ENCODE measurements at regions not wholly inside any gene's neighbourhood (a gene's known extent, or its start where the extent isn't known, plus 50 kb on each side); places are given as distances from the start of the nearest gene placed in this dataset.

DNA sequence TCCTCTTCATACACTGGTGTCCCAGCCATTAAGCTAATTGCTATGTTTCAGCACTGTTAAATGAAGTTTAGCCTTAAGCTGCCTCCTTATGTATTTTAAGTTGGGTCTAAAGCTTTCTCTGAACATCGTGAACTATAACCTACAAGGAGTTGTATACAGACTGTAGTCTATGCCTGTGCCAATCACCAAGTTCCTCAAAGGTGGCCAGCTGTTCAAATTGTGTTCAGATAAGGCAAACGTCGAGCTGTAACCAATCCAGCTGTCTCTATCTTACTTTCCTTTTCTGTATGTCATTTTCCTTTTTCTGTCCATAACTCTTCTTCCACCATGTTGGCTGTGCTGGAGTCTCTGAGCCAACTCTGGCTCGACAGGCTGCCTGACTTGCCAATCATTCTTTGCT, 199.6 kb downstream of the OGFRL1 start:
- no peak overlapping the region for H3K4me3 ChIP-seq (ENCODE audit: control insufficient read depth, low read depth, low read length)
- DNase-seq (ENCODE audit: low read depth), result no peak
- TF ChIP-seq, protein P1, sequence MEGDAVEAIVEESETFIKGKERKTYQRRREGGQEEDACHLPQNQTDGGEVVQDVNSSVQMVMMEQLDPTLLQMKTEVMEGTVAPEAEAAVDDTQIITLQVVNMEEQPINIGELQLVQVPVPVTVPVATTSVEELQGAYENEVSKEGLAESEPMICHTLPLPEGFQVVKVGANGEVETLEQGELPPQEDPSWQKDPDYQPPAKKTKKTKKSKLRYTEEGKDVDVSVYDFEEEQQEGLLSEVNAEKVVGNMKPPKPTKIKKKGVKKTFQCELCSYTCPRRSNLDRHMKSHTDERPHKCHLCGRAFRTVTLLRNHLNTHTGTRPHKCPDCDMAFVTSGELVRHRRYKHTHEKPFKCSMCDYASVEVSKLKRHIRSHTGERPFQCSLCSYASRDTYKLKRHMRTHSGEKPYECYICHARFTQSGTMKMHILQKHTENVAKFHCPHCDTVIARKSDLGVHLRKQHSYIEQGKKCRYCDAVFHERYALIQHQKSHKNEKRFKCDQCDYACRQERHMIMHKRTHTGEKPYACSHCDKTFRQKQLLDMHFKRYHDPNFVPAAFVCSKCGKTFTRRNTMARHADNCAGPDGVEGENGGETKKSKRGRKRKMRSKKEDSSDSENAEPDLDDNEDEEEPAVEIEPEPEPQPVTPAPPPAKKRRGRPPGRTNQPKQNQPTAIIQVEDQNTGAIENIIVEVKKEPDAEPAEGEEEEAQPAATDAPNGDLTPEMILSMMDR (IDR thresholded peaks at IDR 0.05; ENCODE audit: control insufficient read depth, insufficient read depth, low read depth, low read length, missing control alignments), result no peak

DNA sequence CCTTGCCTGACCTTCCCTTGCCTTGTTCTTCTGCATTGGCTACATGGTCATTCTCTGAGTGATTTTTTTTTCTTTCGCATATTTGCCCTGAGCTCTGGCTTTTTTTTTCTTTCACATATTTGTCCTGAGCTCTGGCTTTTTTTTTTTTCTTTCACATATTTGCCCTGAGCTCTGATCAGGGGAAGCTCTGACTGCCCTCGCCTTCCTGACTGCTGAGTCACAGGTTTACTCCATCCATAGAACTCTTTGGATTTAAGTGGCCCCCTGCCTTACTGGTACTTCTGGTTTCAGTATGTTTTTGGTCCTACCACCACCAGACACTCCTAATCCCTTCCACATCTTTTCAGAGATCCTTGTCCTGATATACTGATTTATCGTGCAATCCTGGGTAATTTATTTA, 201.1 kb downstream of the OGFRL1 start:
- peak; percentile 69 for DNase-seq (ENCODE audit: low read depth)
- TF ChIP-seq, protein P1 (IDR thresholded peaks at IDR 0.05; ENCODE audit: control insufficient read depth, insufficient read depth, low read depth, low read length, missing control alignments), result no peak
- H3K4me3 ChIP-seq (ENCODE audit: control insufficient read depth, low read depth, low read length), result no peak overlapping the region

DNA sequence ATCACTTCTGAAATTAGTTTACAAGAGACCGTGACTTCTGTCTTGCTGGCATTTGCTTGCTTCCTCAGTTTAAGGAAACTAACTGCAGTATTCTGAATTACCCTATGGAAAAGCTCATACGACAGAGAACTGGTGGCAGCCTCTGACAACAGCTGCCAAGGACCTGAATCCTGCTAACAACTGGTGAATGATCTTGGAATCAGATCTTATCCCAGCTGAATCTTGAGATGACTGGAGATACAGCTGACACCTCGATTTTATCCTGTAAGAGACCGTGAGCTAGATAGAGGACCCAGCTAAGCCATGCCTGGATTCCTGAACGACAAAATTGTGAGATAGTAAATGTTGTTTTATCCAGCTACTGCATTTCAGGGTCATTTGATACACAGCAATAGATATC, 202.3 kb downstream of the OGFRL1 start:
- TF ChIP-seq, protein P1 (IDR thresholded peaks at IDR 0.05; ENCODE audit: control insufficient read depth, insufficient read depth, low read depth, low read length, missing control alignments), result no peak
- no peak for DNase-seq (ENCODE audit: low read depth)
- no peak overlapping the region for H3K4me3 ChIP-seq (ENCODE audit: control insufficient read depth, low read depth, low read length)

DNA sequence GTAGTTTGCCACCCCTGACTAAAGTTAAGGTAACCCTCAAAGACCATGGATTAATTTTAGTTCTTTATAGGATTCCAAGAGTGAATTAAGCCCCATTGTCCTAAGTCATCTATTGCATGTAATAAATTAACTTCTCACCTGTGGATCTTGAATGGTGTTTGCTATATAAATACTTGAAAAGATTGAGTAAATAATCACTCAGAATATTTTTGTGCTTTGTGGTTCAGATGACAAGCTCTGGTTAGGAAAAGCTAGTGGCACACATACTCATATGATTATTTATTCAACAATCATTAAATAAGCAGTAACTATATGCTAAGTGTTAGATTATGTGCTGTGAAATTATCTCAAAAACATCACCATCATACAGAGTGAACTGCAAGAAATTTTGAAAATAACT, 203.2 kb downstream of the OGFRL1 start:
- TF ChIP-seq, protein P1 (IDR thresholded peaks at IDR 0.05; ENCODE audit: control insufficient read depth, insufficient read depth, low read depth, low read length, missing control alignments), result no peak
- no peak for DNase-seq (ENCODE audit: low read depth)
- H3K4me3 ChIP-seq (ENCODE audit: control insufficient read depth, low read depth, low read length), result no peak overlapping the region

DNA sequence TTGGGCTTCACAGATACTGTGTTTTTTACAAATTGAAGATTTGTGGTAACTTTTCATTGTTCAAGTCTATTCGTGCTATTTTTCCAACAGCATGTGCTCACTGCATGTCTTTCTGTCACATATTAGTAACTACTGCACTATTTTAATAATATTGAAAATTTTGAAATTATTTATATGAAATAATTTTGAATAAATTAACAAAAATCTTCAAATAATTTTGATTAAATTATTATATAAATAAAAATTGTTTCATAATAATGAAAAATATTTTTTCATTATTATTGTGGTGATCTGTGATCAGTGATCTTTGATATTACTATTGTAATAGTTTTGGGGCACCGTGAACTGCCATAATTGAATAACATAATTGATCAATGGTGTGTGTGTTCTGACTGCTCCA, 204.1 kb downstream of the OGFRL1 start:
- no peak overlapping the region for H3K4me3 ChIP-seq (ENCODE audit: control insufficient read depth, low read depth, low read length)
- TF ChIP-seq, protein P1 (IDR thresholded peaks at IDR 0.05; ENCODE audit: control insufficient read depth, insufficient read depth, low read depth, low read length, missing control alignments), result no peak
- DNase-seq (ENCODE audit: low read depth), result no peak

DNA sequence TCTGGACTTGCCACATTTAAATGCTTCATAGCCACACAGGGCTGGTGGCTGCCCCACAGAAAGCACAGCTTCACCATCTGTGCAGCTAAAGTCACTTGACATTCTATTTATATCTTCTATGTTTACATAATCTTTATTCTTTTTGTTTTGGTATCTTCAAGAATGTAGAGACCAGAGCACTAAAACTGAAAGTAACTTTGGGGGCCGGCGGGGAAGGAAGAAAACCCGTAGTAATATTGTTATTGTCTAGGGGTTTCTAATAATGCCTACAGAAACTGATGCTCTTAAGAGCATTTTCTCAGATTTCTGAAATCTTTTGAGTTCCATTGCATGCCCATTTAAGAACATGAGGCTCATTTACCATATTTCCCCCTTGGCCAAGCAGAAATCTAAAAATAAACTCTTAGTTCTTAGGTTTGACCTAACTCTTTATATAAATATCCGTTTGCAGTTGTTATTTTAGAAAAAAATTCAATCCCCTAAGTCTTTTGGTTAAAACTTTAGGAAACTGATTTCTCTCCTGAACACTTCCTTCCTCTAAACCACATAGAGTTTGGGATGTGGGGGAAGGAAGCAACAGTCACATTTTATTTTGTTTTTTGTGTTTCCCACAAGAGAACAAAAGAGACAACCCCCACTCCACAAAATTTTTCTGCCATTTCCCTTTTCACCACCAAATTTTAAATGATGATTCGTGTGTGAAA, 207.6 kb downstream of the OGFRL1 start:
- no peak for DNase-seq (ENCODE audit: low read depth)
- TF ChIP-seq, protein P1 (IDR thresholded peaks at IDR 0.05; ENCODE audit: control insufficient read depth, insufficient read depth, low read depth, low read length, missing control alignments), result no peak
- H3K4me3 ChIP-seq (ENCODE audit: control insufficient read depth, low read depth, low read length), result no peak overlapping the region

DNA sequence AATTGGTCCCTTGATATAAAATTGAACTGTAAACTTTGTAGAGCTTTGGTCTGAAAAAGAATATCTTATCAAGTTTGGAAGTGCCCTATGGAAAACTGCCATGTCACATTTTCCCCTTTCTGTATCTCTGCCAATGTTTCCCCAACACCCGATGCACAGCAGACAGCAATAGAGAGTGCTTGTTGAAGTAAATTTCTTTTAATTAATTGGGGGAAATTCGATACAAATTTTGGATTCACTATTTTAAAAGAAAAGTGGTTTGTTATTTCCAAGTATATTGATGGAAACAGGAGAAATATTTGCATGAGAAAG, 208.1 kb downstream of the OGFRL1 start:
- TF ChIP-seq, protein P1 (IDR thresholded peaks at IDR 0.05; ENCODE audit: control insufficient read depth, insufficient read depth, low read depth, low read length, missing control alignments), result no peak
- DNase-seq (ENCODE audit: low read depth), result no peak
- no peak overlapping the region for H3K4me3 ChIP-seq (ENCODE audit: control insufficient read depth, low read depth, low read length)

Data from AG09309 (cell line).